GM23338 (cell line): ENCODE measurements at regions not wholly inside any gene's neighbourhood (a gene's known extent, or its start where the extent isn't known, plus 50 kb on each side); places are given as distances from the start of the nearest gene placed in this dataset.
A peak's percentile ranks its signal among the peaks of the same experiment; 100 is the strongest.

Source experiments
- ATAC-seq: fragments of 200-7000 bp; cut with Tn5 transposase; 3 replicates; pipeline ENCODE4 v1.9.1; 2020
- DNase-seq: peaks from one replicate; pipeline ENCODE4 v3.0.0-alpha.2; 2015; ENCODE audit warnings: low spot score
- H2AFZ ChIP-seq: fragments of 200-600 bp; sonication (generic); 2 replicates; pipeline ENCODE4 v1.8.0; 2016; ENCODE audit warnings: antibody characterized with exemption, mild to moderate bottlenecking, moderate library complexity
- H3F3A ChIP-seq: fragments of 200-600 bp; sonication (generic); replicated peaks from 2 replicates; pipeline ENCODE4 v1.8.0; 2017; ENCODE audit warnings: antibody characterized with exemption, mixed run types, low read depth
- H3K27ac ChIP-seq: fragments of 200-600 bp; sonication (generic); 2 replicates; pipeline ENCODE4 v1.6.1; 2016; ENCODE audit warnings: low read depth
- H3K27me3 ChIP-seq: fragments of 200-600 bp; sonication (generic); 2 replicates; pipeline ENCODE4 v1.8.0; 2016; ENCODE audit warnings: mild to moderate bottlenecking, mixed run types, moderate library complexity; ENCODE audit not compliant: insufficient read depth
- H3K36me3 ChIP-seq: fragments of 200-600 bp; sonication (generic); 2 replicates; pipeline ENCODE4 v1.8.0; 2016; ENCODE audit warnings: mild to moderate bottlenecking; ENCODE audit not compliant: insufficient read depth
- H3K4me1 ChIP-seq: fragments of 200-600 bp; sonication (generic); 2 replicates; pipeline ENCODE4 v1.8.0; 2016; ENCODE audit warnings: mild to moderate bottlenecking, moderate library complexity; ENCODE audit not compliant: insufficient read depth
- H3K4me2 ChIP-seq: fragments of 200-600 bp; sonication (generic); 2 replicates; pipeline ENCODE4 v1.7.1; 2017; ENCODE audit warnings: mixed run types
- H3K4me3 ChIP-seq: fragments of 200-600 bp; sonication (generic); 2 replicates; pipeline ENCODE4 v1.6.1; 2016; ENCODE audit warnings: mixed run types
- H3K79me2 ChIP-seq: fragments of 200-600 bp; sonication (generic); replicated peaks from 2 replicates; pipeline ENCODE4 v1.8.0; 2017; ENCODE audit warnings: mild to moderate bottlenecking; ENCODE audit not compliant: insufficient read depth
- H3K9me2 ChIP-seq: fragments of 200-600 bp; sonication (generic); 2 replicates; pipeline ENCODE4 v1.8.0; 2017; ENCODE audit not compliant: insufficient read depth
- H4K20me1 ChIP-seq: fragments of 200-600 bp; sonication (generic); replicated peaks from 2 replicates; pipeline ENCODE4 v1.8.0; 2017; ENCODE audit warnings: mild to moderate bottlenecking; ENCODE audit not compliant: insufficient read depth
- H3K27ac Mint-ChIP-seq: 2 replicates; pipeline ENCODE4 v1.8.0; 2020; ENCODE audit warnings: inconsistent platforms, mild to moderate bottlenecking, moderate library complexity, mixed read lengths
- H3K27me3 Mint-ChIP-seq: 3 replicates; pipeline ENCODE4 v1.8.0; 2022; ENCODE audit warnings: low read depth, mild to moderate bottlenecking, moderate library complexity, mixed read lengths, inconsistent platforms; ENCODE audit not compliant: insufficient read depth, poor library complexity
- H3K36me3 Mint-ChIP-seq: 3 replicates; pipeline ENCODE4 v1.8.0; 2021; ENCODE audit warnings: low read depth, mild to moderate bottlenecking, inconsistent platforms, moderate library complexity, mixed read lengths
- H3K4me1 Mint-ChIP-seq: 3 replicates; pipeline ENCODE4 v1.8.0; 2020; ENCODE audit warnings: mild to moderate bottlenecking, inconsistent platforms, mixed read lengths
- H3K4me3 Mint-ChIP-seq: 3 replicates; pipeline ENCODE4 v1.8.0; 2021; ENCODE audit warnings: moderate library complexity, mild to moderate bottlenecking, inconsistent platforms, mixed read lengths
- H3K9me3 Mint-ChIP-seq: 3 replicates; pipeline ENCODE4 v1.8.0; 2020; ENCODE audit warnings: moderate library complexity, mild to moderate bottlenecking, inconsistent platforms, mixed read lengths
- CREB1 ChIP-seq: fragments of 250-450 bp; sonication (Bioruptor Pico); IDR thresholded peaks from 2 replicates; pipeline ENCODE4 v1.5.0; 2020; ENCODE audit warnings: low read depth, mild to moderate bottlenecking, moderate library complexity
- ETS1 ChIP-seq: IDR thresholded peaks from 2 replicates; pipeline ENCODE4 v1.6.1; 2016; ENCODE audit warnings: antibody characterized with exemption
- EZH2 ChIP-seq: fragments of 200-600 bp; sonication (generic); IDR thresholded peaks from one replicate; pipeline ENCODE4 v1.8.0; 2017; ENCODE audit warnings: antibody characterized with exemption, mild to moderate bottlenecking, low read depth; ENCODE audit not compliant: unreplicated experiment
- EZH2phosphoT487 ChIP-seq: fragments of 200-600 bp; sonication (generic); IDR thresholded peaks from one replicate; pipeline ENCODE4 v1.8.1; 2018; ENCODE audit warnings: antibody characterized with exemption; ENCODE audit not compliant: unreplicated experiment
- JUNB ChIP-seq: IDR thresholded peaks from one replicate; pipeline ENCODE4 v1.6.1; 2016; ENCODE audit warnings: antibody characterized with exemption; ENCODE audit not compliant: unreplicated experiment
- NANOG ChIP-seq: IDR thresholded peaks from 2 replicates; pipeline ENCODE4 v1.6.1; 2016; ENCODE audit warnings: antibody characterized with exemption, borderline replicate concordance
- POLR2AphosphoS5 ChIP-seq: IDR thresholded peaks from 2 replicates; pipeline ENCODE4 v1.6.1; 2016; ENCODE audit warnings: antibody characterized with exemption, low read depth
- REST ChIP-seq: IDR thresholded peaks from one replicate; pipeline ENCODE4 v1.6.1; 2018; ENCODE audit warnings: antibody characterized with exemption; ENCODE audit not compliant: unreplicated experiment
- STAT1 ChIP-seq: IDR thresholded peaks from one replicate; pipeline ENCODE4 v1.6.1; 2016; ENCODE audit warnings: antibody characterized with exemption; ENCODE audit not compliant: unreplicated experiment
- ZNF114 ChIP-seq: fragments of 250-450 bp; sonication (Bioruptor Pico); IDR thresholded peaks from 2 replicates; pipeline ENCODE4 v1.5.0; 2020; ENCODE audit warnings: mild to moderate bottlenecking, moderate library complexity
- ZNF462 ChIP-seq: fragments of 250-450 bp; sonication (Bioruptor Pico); IDR thresholded peaks from 2 replicates; pipeline ENCODE4 v1.5.0; 2020; ENCODE audit warnings: mild to moderate bottlenecking, moderate library complexity

- H3K4me2 ChIP-seq = no peak overlapping the region
- peaks cover 3% of the 10 kb centered on the region; the same call in 2 of the 3 replicates for H3K4me1 Mint-ChIP-seq
- H3K4me3 ChIP-seq = no peak overlapping the region
- no peaks in the 10 kb centered on the region for H3K79me2 ChIP-seq
- H3F3A ChIP-seq = no peaks in the 10 kb centered on the region
- TF ChIP-seq ETS1 (no peak), NANOG (no peak), POLR2AphosphoS5 (no peak), EZH2 (no peak)
- H3K36me3 ChIP-seq = no peaks in the 10 kb centered on the region
- no peak for ATAC-seq
- H3K9me3 Mint-ChIP-seq = no peaks in the 10 kb centered on the region; the same call in 2 of the 3 replicates
- no peaks in the 10 kb centered on the region for H3K36me3 Mint-ChIP-seq
- peaks cover 2% of the 10 kb centered on the region for H3K27me3 Mint-ChIP-seq
- no peaks in the 10 kb centered on the region for H4K20me1 ChIP-seq
- no peak for DNase-seq
- no peaks in the 10 kb centered on the region for H3K9me2 ChIP-seq
- no peak overlapping the region for H3K4me3 Mint-ChIP-seq
- no peak overlapping the region for H2AFZ ChIP-seq
- no peak overlapping the region for H3K27ac Mint-ChIP-seq
- no peak overlapping the region for H3K27ac ChIP-seq
- peaks cover 11% of the 10 kb centered on the region; the same call in 1 of the 2 replicates for H3K27me3 ChIP-seq
- H3K4me1 ChIP-seq = no peaks in the 10 kb centered on the region; the same call in 1 of the 2 replicates
These were observed 149.0 kb upstream of the NAV3 start for GRCh38 chr12:77681726-77682125.

GRCh38 chr12:77679686-77680085, 151.0 kb upstream of the NAV3 start:
- H3K79me2 ChIP-seq = no peaks in the 10 kb centered on the region
- DNase-seq = no peak
- Mint-ChIP-seq H3K27me3 (peaks cover 9% of the 10 kb centered on the region), H3K36me3 (no peaks in the 10 kb centered on the region), H3K27ac (0 out of 2 replicates have a peak overlapping the region, but pooled peaks have one; percentile 8), H3K4me3 (no peak overlapping the region), H3K9me3 (no peaks in the 10 kb centered on the region; the same call in 2 of the 3 replicates), H3K4me1 (no peaks in the 10 kb centered on the region)
- ATAC-seq = no peak
- no peak overlapping the region for H3K27ac ChIP-seq
- no peaks in the 10 kb centered on the region; the same call in 1 of the 2 replicates for H3K4me1 ChIP-seq
- H4K20me1 ChIP-seq = no peaks in the 10 kb centered on the region
- no peak overlapping the region for H3K4me3 ChIP-seq
- H2AFZ ChIP-seq = no peak overlapping the region
- no peaks in the 10 kb centered on the region for H3K9me2 ChIP-seq
- no peaks in the 10 kb centered on the region for H3F3A ChIP-seq
- no peak overlapping the region for H3K4me2 ChIP-seq
- peaks cover 30% of the 10 kb centered on the region; the same call in 1 of the 2 replicates for H3K27me3 ChIP-seq
- no peaks in the 10 kb centered on the region for H3K36me3 ChIP-seq
- no peak for TF ChIP-seq REST
- TF ChIP-seq ZNF114 (CRISPR knock-in tag) = no peak
- no peak for TF ChIP-seq STAT1
- no peak for TF ChIP-seq EZH2phosphoT487
- TF ChIP-seq EZH2 = no peak
- TF ChIP-seq ZNF462 (CRISPR knock-in tag) = no peak
- no peak for TF ChIP-seq NANOG
- TF ChIP-seq JUNB = no peak
- TF ChIP-seq CREB1 (CRISPR knock-in tag) = no peak
